ENCODE measurements at regions not wholly inside any gene's neighbourhood (a gene's known extent, or its start where the extent isn't known, plus 50 kb on each side); places are given as distances from the start of the nearest gene placed in this dataset.
A peak's percentile ranks its signal among the peaks of the same experiment; 100 is the strongest.

- TF ChIP-seq REST (IDR thresholded peaks at IDR 0.05; ENCODE audit: low read depth) (no peak), CTCF (IDR thresholded peaks at IDR 0.05 in 2 of 3, conservative IDR thresholded peaks at IDR 0.05 in 1 of 3; ENCODE audit: borderline replicate concordance in 1 of 3, insufficient read depth in 1 of 3, low read depth in 2 of 3, low read length in 2 of 3) (no peak), POLR2A (IDR thresholded peaks at IDR 0.05; ENCODE audit: borderline replicate concordance, extremely low read depth, insufficient read depth, insufficient read length) (no peak), ZFX (IDR thresholded peaks at IDR 0.05) (no peak)
Measured at GRCh38 chr12:115870510-115870909, 407.0 kb downstream of the MED13L start (continued).

GRCh38 chr12:115870021-115870420 lies 407.5 kb downstream of the MED13L start:
- ATAC-seq (no peak), DNase-seq (ENCODE audit: low read depth, low spot score) (no peak)
- BruUV-seq (replicated peaks): no TSS peak
- Histone ChIP-seq H3K79me2 (ENCODE audit: insufficient read depth, low read length) (no peaks in the 10 kb centered on the region), H4K20me1 (ENCODE audit: insufficient read depth) (no peaks in the 10 kb centered on the region), H3K4me1 (ENCODE audit: control insufficient read depth in 1 of 2, insufficient read depth in 2 of 2, low read length in 2 of 2) (peaks cover 36 to 43% of the 10 kb centered on the region in 2 experiments), H3K9me3 (ENCODE audit: control insufficient read depth in 1 of 2, insufficient read depth in 1 of 2, low read depth in 1 of 2, low read length in 2 of 2) (no peaks in the 10 kb centered on the region), H3K36me3 (ENCODE audit: control insufficient read depth in 1 of 2, insufficient read depth in 2 of 2, low read length in 2 of 2) (no peaks in the 10 kb centered on the region), H2AFZ (ENCODE audit: low read depth, low read length, poor library complexity, severe bottlenecking) (no peak overlapping the region), H3K27me3 (ENCODE audit: insufficient read depth, low read length) (0 out of 2 replicates have a peak, but pooled peaks cover 3% of the 10 kb centered on the region), H3K4me3 (replicated peaks in 1 of 2; ENCODE audit: low read depth in 1 of 2, low read length in 2 of 2) (no peak overlapping the region), H3K9ac (ENCODE audit: low read length) (no peak overlapping the region), H3K27ac (ENCODE audit: low read depth, low read length) (no peak overlapping the region), H3K4me2 (ENCODE audit: low read length) (0 out of 2 replicates have a peak overlapping the region, but pooled peaks have one; percentile 13), H3K9me2 (ENCODE audit: insufficient read depth) (no peaks in the 10 kb centered on the region)
- RAD21 ChIA-PET (ENCODE audit: low non-redundant PET in 1 of 2, low total read pairs in 2 of 2, uncharacterized antibody in 2 of 2, unreplicated experiment in 2 of 2): no interaction called here
- CTCF ChIA-PET: no interaction called here
- intact Hi-C loops (cut with micrococcal nuclease): no loop called here
- POLR2A ChIA-PET: no interaction called here
- TF ChIP-seq SRF (IDR thresholded peaks at IDR 0.05; ENCODE audit: low read depth): no peak
- no peak for TF ChIP-seq EGR1 (IDR thresholded peaks at IDR 0.05; ENCODE audit: low read depth)
- TF ChIP-seq RAD21 (IDR thresholded peaks at IDR 0.05; ENCODE audit: low read depth): no peak
- no peak for TF ChIP-seq ELF1 (IDR thresholded peaks at IDR 0.05; ENCODE audit: borderline replicate concordance, low read depth)
- TF ChIP-seq EZH2 (IDR thresholded peaks at IDR 0.05): no peak
- no peak for TF ChIP-seq TCF7L2 (IDR thresholded peaks at IDR 0.05; ENCODE audit: borderline replicate concordance, extremely low read depth, insufficient read depth, insufficient read length)
- no peak for TF ChIP-seq POLR2AphosphoS5 (IDR thresholded peaks at IDR 0.05; ENCODE audit: low read depth, low read length)
- no peak for TF ChIP-seq MAX (IDR thresholded peaks at IDR 0.05)
- TF ChIP-seq ATF3 (IDR thresholded peaks at IDR 0.05): no peak
- TF ChIP-seq YY1 (IDR thresholded peaks at IDR 0.05; ENCODE audit: extremely low read depth, insufficient replicate concordance, low read depth, low read length): no peak
- TF ChIP-seq CTCF (IDR thresholded peaks at IDR 0.05 in 2 of 3, conservative IDR thresholded peaks at IDR 0.05 in 1 of 3; ENCODE audit: borderline replicate concordance in 1 of 3, insufficient read depth in 1 of 3, low read depth in 2 of 3, low read length in 2 of 3): no peak
- TF ChIP-seq EZH2phosphoT487 (IDR thresholded peaks at IDR 0.05; ENCODE audit: borderline replicate concordance): no peak
- TF ChIP-seq CEBPB (IDR thresholded peaks at IDR 0.05; ENCODE audit: low read depth): no peak
- TF ChIP-seq CBX3 (IDR thresholded peaks at IDR 0.05; ENCODE audit: low read depth): no peak

Measured in HCT116 (cell line).